NCI-H2196 treated with DMSO at 0.1 percent for 48 hours (cell line): ENCODE measurements at regions not wholly inside any gene's neighbourhood (a gene's known extent, or its start where the extent isn't known, plus 50 kb on each side); places are given as distances from the start of the nearest gene placed in this dataset.

Experiments
- DNase-seq: peaks from one replicate; lab custom pipeline; 2025; ENCODE audit not compliant: unreplicated experiment; lab: John Stamatoyannopoulos, UW

GRCh38 chr5:56358703-56359681 is 125.9 kb upstream of the ANKRD55 start:
- DNase-seq, result no peak

- no peak for DNase-seq
Measured at GRCh38 chr5:56358046-56358445, 124.9 kb upstream of the ANKRD55 start.

- no peak for DNase-seq
Measured at GRCh38 chr5:56357426-56357825, 124.3 kb upstream of the ANKRD55 start.

- DNase-seq, result no peak
Measured at GRCh38 chr5:56356836-56357160, 123.7 kb upstream of the ANKRD55 start.

GRCh38 chr5:56356121-56356835 is 123.1 kb upstream of the ANKRD55 start:
- no peak for DNase-seq

GRCh38 chr5:56354836-56355235 is 121.7 kb upstream of the ANKRD55 start:
- no peak for DNase-seq

- DNase-seq, result no peak
Measured at GRCh38 chr5:56352808-56353590, 119.9 kb upstream of the ANKRD55 start.

GRCh38 chr5:56350597-56351170 is 117.6 kb upstream of the ANKRD55 start:
- DNase-seq, result no peak

- no peak for DNase-seq
Measured at GRCh38 chr5:56350011-56350596, 117.0 kb upstream of the ANKRD55 start.

GRCh38 chr5:56349461-56349860 is 116.3 kb upstream of the ANKRD55 start:
- DNase-seq, result no peak

- no peak for DNase-seq
Measured at GRCh38 chr5:56346741-56347535, 113.8 kb upstream of the ANKRD55 start.

GRCh38 chr5:56346044-56346710 is 113.0 kb upstream of the ANKRD55 start:
- no peak for DNase-seq

- DNase-seq, result no peak
Measured at GRCh38 chr5:56345352-56345751, 112.2 kb upstream of the ANKRD55 start.

GRCh38 chr5:56344594-56344993 is 111.5 kb upstream of the ANKRD55 start:
- no peak for DNase-seq

GRCh38 chr5:56343988-56344387 is 110.9 kb upstream of the ANKRD55 start:
- no peak for DNase-seq

- no peak for DNase-seq
Measured at GRCh38 chr5:56342616-56343015, 109.5 kb upstream of the ANKRD55 start.

GRCh38 chr5:56340196-56340980 is 107.3 kb upstream of the ANKRD55 start:
- no peak for DNase-seq

- DNase-seq, result no peak
Measured at GRCh38 chr5:56339732-56340131, 106.6 kb upstream of the ANKRD55 start.
